ENCODE measurements at regions not wholly inside any gene's neighbourhood (a gene's known extent, or its start where the extent isn't known, plus 50 kb on each side); places are given as distances from the start of the nearest gene placed in this dataset.

- Histone ChIP-seq H3K36me3 (replicated peaks; ENCODE audit: low read depth, low read length) (no peaks in the 10 kb centered on the region), H3K9me3 (ENCODE audit: insufficient read depth, low read length) (no peaks in the 10 kb centered on the region), H3K9ac (ENCODE audit: low read length) (no peak overlapping the region), H3K27ac (ENCODE audit: low read length) (no peak overlapping the region), H3K4me1 (ENCODE audit: low read length) (no peaks in the 10 kb centered on the region), H3K79me2 (ENCODE audit: low read length) (no peaks in the 10 kb centered on the region), H4K20me1 (ENCODE audit: insufficient read depth, low read length) (no peaks in the 10 kb centered on the region), H3K27me3 (ENCODE audit: low read depth, low read length) (no peaks in the 10 kb centered on the region), H3K4me3 (ENCODE audit: low read length) (no peak overlapping the region), H2AFZ (ENCODE audit: low read depth, low read length) (no peak overlapping the region), H3K4me2 (ENCODE audit: low read length) (no peak overlapping the region)
- TF ChIP-seq EZH2phosphoT487 (IDR thresholded peaks at IDR 0.05; ENCODE audit: low read depth) (no peak), CTCF (IDR thresholded peaks at IDR 0.05; ENCODE audit: low read depth, low read length) (no peak)
Observed at GRCh38 chr9:134989206-134990065, 71.7 kb upstream of the FCN1 start.

- Histone ChIP-seq H3K4me3 (ENCODE audit: low read length) (no peak overlapping the region), H3K27me3 (ENCODE audit: low read depth, low read length) (no peaks in the 10 kb centered on the region), H2AFZ (ENCODE audit: low read depth, low read length) (no peak overlapping the region), H4K20me1 (ENCODE audit: insufficient read depth, low read length) (no peaks in the 10 kb centered on the region), H3K9ac (ENCODE audit: low read length) (no peak overlapping the region), H3K27ac (ENCODE audit: low read length) (no peak overlapping the region), H3K79me2 (ENCODE audit: low read length) (no peaks in the 10 kb centered on the region), H3K9me3 (ENCODE audit: insufficient read depth, low read length) (no peaks in the 10 kb centered on the region), H3K36me3 (replicated peaks; ENCODE audit: low read depth, low read length) (no peaks in the 10 kb centered on the region), H3K4me2 (ENCODE audit: low read length) (no peak overlapping the region), H3K4me1 (ENCODE audit: low read length) (no peaks in the 10 kb centered on the region)
- TF ChIP-seq EZH2phosphoT487 (IDR thresholded peaks at IDR 0.05; ENCODE audit: low read depth) (no peak), CTCF (IDR thresholded peaks at IDR 0.05; ENCODE audit: low read depth, low read length) (no peak)
Observed at GRCh38 chr9:134991808-134992754, 74.4 kb upstream of the FCN1 start.

- H3K4me1 ChIP-seq (ENCODE audit: low read length): no peaks in the 10 kb centered on the region
- no peak overlapping the region for H3K4me2 ChIP-seq (ENCODE audit: low read length)
- H3K9me3 ChIP-seq (ENCODE audit: insufficient read depth, low read length): no peaks in the 10 kb centered on the region
- no peak for TF ChIP-seq EZH2phosphoT487 (IDR thresholded peaks at IDR 0.05; ENCODE audit: low read depth)
- no peak for TF ChIP-seq CTCF (IDR thresholded peaks at IDR 0.05; ENCODE audit: low read depth, low read length)
- no peak overlapping the region for H3K4me3 ChIP-seq (ENCODE audit: low read length)
- no peaks in the 10 kb centered on the region for H3K79me2 ChIP-seq (ENCODE audit: low read length)
- no peaks in the 10 kb centered on the region for H3K36me3 ChIP-seq (replicated peaks; ENCODE audit: low read depth, low read length)
- no peak overlapping the region for H2AFZ ChIP-seq (ENCODE audit: low read depth, low read length)
- no peak overlapping the region for H3K27ac ChIP-seq (ENCODE audit: low read length)
- H3K27me3 ChIP-seq (ENCODE audit: low read depth, low read length): no peaks in the 10 kb centered on the region; the same call in 1 of the 2 replicates
- no peaks in the 10 kb centered on the region for H4K20me1 ChIP-seq (ENCODE audit: insufficient read depth, low read length)
- H3K9ac ChIP-seq (ENCODE audit: low read length): no peak overlapping the region
Observed at GRCh38 chr9:134992755-134993124, 75.0 kb upstream of the FCN1 start.

GRCh38 chr9:134993416-134993815 lies 75.7 kb upstream of the FCN1 start:
- Histone ChIP-seq H3K9me3 (ENCODE audit: insufficient read depth, low read length) (no peaks in the 10 kb centered on the region), H3K27me3 (ENCODE audit: low read depth, low read length) (no peaks in the 10 kb centered on the region; the same call in 1 of the 2 replicates), H3K4me1 (ENCODE audit: low read length) (no peaks in the 10 kb centered on the region), H3K27ac (ENCODE audit: low read length) (no peak overlapping the region), H3K36me3 (replicated peaks; ENCODE audit: low read depth, low read length) (no peaks in the 10 kb centered on the region), H2AFZ (ENCODE audit: low read depth, low read length) (no peak overlapping the region), H3K9ac (ENCODE audit: low read length) (no peak overlapping the region), H3K4me3 (ENCODE audit: low read length) (no peak overlapping the region), H3K4me2 (ENCODE audit: low read length) (no peak overlapping the region), H3K79me2 (ENCODE audit: low read length) (no peaks in the 10 kb centered on the region), H4K20me1 (ENCODE audit: insufficient read depth, low read length) (no peaks in the 10 kb centered on the region)
- TF ChIP-seq CTCF (IDR thresholded peaks at IDR 0.05; ENCODE audit: low read depth, low read length) (no peak), EZH2phosphoT487 (IDR thresholded peaks at IDR 0.05; ENCODE audit: low read depth) (no peak)

All from OCI-LY3 (cell line).